ENCODE measurements at regions not wholly inside any gene's neighbourhood (a gene's known extent, or its start where the extent isn't known, plus 50 kb on each side); places are given as distances from the start of the nearest gene placed in this dataset.

DNA sequence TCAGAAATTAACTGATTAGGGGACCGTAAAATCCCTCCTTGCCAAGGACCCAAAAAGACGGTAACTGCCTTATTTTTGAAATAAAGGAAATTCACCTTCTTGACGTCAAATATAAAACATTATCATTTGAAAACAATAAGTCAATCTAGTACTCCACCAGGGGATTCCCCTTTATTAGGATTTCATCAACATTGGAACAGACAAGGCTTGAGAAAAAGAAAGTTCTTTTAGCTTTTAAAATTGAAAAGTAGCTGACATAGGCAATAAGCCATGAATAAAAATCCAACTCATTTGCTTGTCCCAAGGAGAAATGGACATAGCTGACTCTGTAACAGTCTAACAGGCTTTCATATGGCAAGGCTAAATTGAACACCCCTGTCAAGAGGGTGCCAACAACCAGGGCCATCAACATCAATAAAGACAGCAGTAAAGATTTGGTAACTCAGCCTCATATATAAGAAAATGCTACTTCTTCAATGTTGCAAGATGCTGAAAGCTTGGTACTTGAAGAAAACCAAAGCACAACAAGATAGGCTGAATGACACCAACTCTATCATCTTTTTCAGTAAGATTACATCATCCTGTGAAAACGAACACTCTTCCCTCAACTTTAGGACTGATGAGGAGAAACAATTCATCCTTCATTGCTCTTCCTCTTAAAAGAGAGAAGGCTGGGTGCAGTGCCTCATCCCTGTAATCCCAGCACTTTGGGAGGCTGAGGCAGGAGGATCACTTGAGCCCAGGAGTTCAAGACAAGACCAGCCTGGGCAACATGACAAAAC is 121.0 kb upstream of the PRDM1 start:
- no peak overlapping the region for H3K27ac Mint-ChIP-seq
- DNase-seq (no peak), ATAC-seq (no peak)
- H3K27me3 Mint-ChIP-seq (ENCODE audit: low read depth in 2 of 2) = peaks cover 9 to 14% of the 10 kb centered on the region in 2 donors
- TF ChIP-seq, protein P1, sequence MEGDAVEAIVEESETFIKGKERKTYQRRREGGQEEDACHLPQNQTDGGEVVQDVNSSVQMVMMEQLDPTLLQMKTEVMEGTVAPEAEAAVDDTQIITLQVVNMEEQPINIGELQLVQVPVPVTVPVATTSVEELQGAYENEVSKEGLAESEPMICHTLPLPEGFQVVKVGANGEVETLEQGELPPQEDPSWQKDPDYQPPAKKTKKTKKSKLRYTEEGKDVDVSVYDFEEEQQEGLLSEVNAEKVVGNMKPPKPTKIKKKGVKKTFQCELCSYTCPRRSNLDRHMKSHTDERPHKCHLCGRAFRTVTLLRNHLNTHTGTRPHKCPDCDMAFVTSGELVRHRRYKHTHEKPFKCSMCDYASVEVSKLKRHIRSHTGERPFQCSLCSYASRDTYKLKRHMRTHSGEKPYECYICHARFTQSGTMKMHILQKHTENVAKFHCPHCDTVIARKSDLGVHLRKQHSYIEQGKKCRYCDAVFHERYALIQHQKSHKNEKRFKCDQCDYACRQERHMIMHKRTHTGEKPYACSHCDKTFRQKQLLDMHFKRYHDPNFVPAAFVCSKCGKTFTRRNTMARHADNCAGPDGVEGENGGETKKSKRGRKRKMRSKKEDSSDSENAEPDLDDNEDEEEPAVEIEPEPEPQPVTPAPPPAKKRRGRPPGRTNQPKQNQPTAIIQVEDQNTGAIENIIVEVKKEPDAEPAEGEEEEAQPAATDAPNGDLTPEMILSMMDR (IDR thresholded peaks at IDR 0.05) = no peak
- H3K9me3 Mint-ChIP-seq = no peaks in the 10 kb centered on the region
- no peaks in the 10 kb centered on the region for H3K36me3 ChIP-seq (ENCODE audit: control insufficient read depth, insufficient read depth, low read length)
- no peak overlapping the region for H3K27ac ChIP-seq (ENCODE audit: low read length)
- H3K27me3 ChIP-seq (ENCODE audit: control insufficient read depth, insufficient read depth, low read length) = no peaks in the 10 kb centered on the region
- intact Hi-C loops (cut with micrococcal nuclease) = no loop called here
- whole genome bisulfite sequencing (ENCODE audit: insufficient coverage) = 87% methylated on average over 4 of the region's 4 CpGs
- no peak overlapping the region for H3K4me3 ChIP-seq (ENCODE audit: low read length)
- no peaks in the 10 kb centered on the region for H3K4me1 ChIP-seq (ENCODE audit: control insufficient read depth, insufficient read depth, low read length)
- no peaks in the 10 kb centered on the region for H3K9me3 ChIP-seq (ENCODE audit: control insufficient read depth, insufficient read depth, low read length)
- no peaks in the 10 kb centered on the region for H3K4me1 Mint-ChIP-seq
- H3K4me3 Mint-ChIP-seq = no peak overlapping the region
- H3K36me3 Mint-ChIP-seq = peaks cover 8% of the 10 kb centered on the region

DNA sequence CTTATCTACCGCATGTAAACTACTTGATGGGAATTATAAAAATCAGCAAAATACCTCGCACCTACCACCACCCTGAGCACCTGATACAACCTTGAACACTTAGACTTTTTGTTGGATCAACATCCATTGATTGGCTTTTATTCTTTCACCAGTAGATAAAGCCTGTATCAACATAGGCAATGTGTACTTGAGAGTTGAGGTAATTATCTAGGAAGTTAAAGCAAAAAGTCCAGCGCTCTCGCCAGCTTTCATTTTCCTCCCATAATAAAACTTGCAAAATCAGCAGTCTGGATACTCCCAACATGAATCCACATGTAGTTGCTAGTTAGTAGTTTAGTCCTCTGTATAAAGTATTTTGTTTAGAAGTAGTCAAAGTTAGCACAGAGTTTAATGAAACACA is 132.0 kb upstream of the PRDM1 start:
- H3K9me3 Mint-ChIP-seq = no peaks in the 10 kb centered on the region
- TF ChIP-seq, protein P1 (IDR thresholded peaks at IDR 0.05) = no peak
- peaks cover under 1 to 8% of the 10 kb centered on the region in 2 donors for H3K27me3 Mint-ChIP-seq (ENCODE audit: low read depth in 2 of 2)
- H3K27ac ChIP-seq (ENCODE audit: low read length) = no peak overlapping the region
- no peak for DNase-seq
- H3K4me3 ChIP-seq (ENCODE audit: low read length) = no peak overlapping the region
- intact Hi-C loops (cut with micrococcal nuclease) = no loop called here
- WGBS (ENCODE audit: insufficient coverage) = 100% methylated on average over 2 of the region's 4 CpGs
- no peaks in the 10 kb centered on the region for H3K4me1 Mint-ChIP-seq
- no peaks in the 10 kb centered on the region for H3K4me1 ChIP-seq (ENCODE audit: control insufficient read depth, insufficient read depth, low read length)
- H3K27ac Mint-ChIP-seq = no peak overlapping the region
- H3K4me3 Mint-ChIP-seq = no peak overlapping the region
- H3K27me3 ChIP-seq (ENCODE audit: control insufficient read depth, insufficient read depth, low read length) = no peaks in the 10 kb centered on the region
- H3K36me3 ChIP-seq (ENCODE audit: control insufficient read depth, insufficient read depth, low read length) = no peaks in the 10 kb centered on the region
- no peak for ATAC-seq
- H3K9me3 ChIP-seq (ENCODE audit: control insufficient read depth, insufficient read depth, low read length) = no peaks in the 10 kb centered on the region
- no peaks in the 10 kb centered on the region for H3K36me3 Mint-ChIP-seq

DNA sequence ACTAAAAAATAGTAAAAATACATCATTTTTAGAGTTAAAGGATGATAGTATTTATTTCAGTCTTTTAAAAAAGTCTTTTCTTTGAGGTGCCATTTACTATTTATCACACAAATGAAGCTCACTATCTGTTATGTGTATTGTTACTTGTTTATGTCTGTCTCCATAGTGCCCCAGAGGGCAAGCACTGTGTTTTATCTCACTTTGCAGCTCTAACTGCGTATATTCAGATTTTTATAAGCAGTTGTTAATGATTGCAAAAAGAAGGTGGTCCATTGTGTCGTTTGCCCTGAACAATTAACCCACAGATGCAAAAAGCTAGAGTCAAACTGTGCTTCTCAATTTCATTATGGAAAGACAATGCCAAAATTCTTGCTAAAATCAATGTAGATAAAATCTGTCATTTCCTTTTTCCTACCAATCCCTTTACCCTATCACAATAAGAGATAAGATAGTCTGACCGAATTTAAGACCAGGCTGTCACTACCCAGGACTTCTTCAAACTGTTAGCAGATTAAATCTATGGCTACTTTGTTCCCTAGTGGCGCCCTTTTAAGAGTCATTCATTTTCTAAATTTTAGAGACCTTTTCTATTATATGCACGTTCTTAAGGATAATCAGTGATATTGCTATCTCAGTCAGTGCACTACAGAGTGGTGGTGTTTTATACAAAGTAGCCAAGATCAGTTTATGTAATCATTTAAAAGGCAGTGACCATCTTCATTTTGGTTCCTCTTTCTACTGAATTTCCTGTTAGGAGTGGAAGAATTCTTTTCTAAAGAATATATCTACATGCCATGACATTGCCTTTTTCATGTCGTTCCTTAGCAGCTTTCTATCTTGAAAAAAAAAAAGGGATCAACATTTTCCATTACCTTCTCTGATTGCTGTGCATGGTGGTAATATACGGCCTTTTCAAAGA is 133.1 kb upstream of the PRDM1 start:
- Histone ChIP-seq H3K4me1 (ENCODE audit: control insufficient read depth, insufficient read depth, low read length) (no peaks in the 10 kb centered on the region), H3K27me3 (ENCODE audit: control insufficient read depth, insufficient read depth, low read length) (no peaks in the 10 kb centered on the region), H3K36me3 (ENCODE audit: control insufficient read depth, insufficient read depth, low read length) (no peaks in the 10 kb centered on the region), H3K27ac (ENCODE audit: low read length) (no peak overlapping the region), H3K4me3 (ENCODE audit: low read length) (no peak overlapping the region), H3K9me3 (ENCODE audit: control insufficient read depth, insufficient read depth, low read length) (no peaks in the 10 kb centered on the region)
- intact Hi-C loops (cut with micrococcal nuclease) = no loop called here
- TF ChIP-seq, protein P1 (IDR thresholded peaks at IDR 0.05) = no peak
- H3K27ac Mint-ChIP-seq = no peak overlapping the region
- H3K27me3 Mint-ChIP-seq (ENCODE audit: low read depth in 2 of 2) = peaks cover 0 to 8% of the 10 kb centered on the region in 2 donors
- WGBS (ENCODE audit: insufficient coverage) = 78% methylated on average over 6 of the region's 7 CpGs
- H3K4me3 Mint-ChIP-seq = no peak overlapping the region
- H3K4me1 Mint-ChIP-seq = no peaks in the 10 kb centered on the region
- no peaks in the 10 kb centered on the region for H3K9me3 Mint-ChIP-seq
- DNase-seq = no peak
- ATAC-seq = no peak
- H3K36me3 Mint-ChIP-seq = no peaks in the 10 kb centered on the region

Data from natural killer cell (primary cell).